ENCODE measurements at regions not wholly inside any gene's neighbourhood (a gene's known extent, or its start where the extent isn't known, plus 50 kb on each side); places are given as distances from the start of the nearest gene placed in this dataset.

DNA sequence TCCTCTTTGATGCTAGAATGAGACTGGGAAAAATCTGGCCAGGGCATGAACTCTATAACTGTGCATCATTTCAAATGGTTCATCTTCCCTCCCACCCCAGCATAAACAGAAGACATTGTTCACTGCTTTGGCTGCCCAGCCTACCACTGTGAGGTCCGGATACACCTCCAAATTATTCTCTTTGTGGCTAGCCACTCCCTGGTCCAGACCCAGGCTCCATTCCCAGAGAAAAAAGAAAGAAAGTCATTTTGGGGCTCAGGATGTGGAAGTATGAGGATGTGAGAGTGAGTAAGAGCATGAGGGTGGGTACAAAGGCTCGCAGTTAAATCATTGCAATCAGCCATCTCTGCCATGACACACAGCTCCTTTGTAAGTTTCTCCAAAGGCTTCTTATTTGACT is 559.2 kb downstream of the PSAT1 start:
- TF ChIP-seq SUZ12 (IDR thresholded peaks at IDR 0.05), result no peak
- TF ChIP-seq ZNF384 (IDR thresholded peaks at IDR 0.05), result no peak
- TF ChIP-seq ELF4 (IDR thresholded peaks at IDR 0.05), result no peak
- TF ChIP-seq LEF1 (IDR thresholded peaks at IDR 0.05; ENCODE audit: borderline replicate concordance), result no peak
